HepG2 (cell line): ENCODE measurements at regions not wholly inside any gene's neighbourhood (a gene's known extent, or its start where the extent isn't known, plus 50 kb on each side); places are given as distances from the start of the nearest gene placed in this dataset.

Experiments
- FOXJ3 ChIP-seq: sonication (generic); formaldehyde crosslinking; IDR thresholded peaks from 2 replicates; pipeline ENCODE4 v1.4.0; 2020; ENCODE audit warnings: missing genetic modification reagents, mild to moderate bottlenecking, borderline replicate concordance
- GMEB1 ChIP-seq: sonication (generic); formaldehyde crosslinking; IDR thresholded peaks from 2 replicates; pipeline ENCODE4 v1.5.1; 2020; ENCODE audit warnings: missing genetic modification reagents, mild to moderate bottlenecking, borderline replicate concordance
- HDAC1 ChIP-seq: sonication (generic); formaldehyde crosslinking; IDR thresholded peaks from 2 replicates; pipeline ENCODE4 v1.5.1; 2020; ENCODE audit warnings: mild to moderate bottlenecking, missing genetic modification reagents
- HINFP ChIP-seq: sonication (generic); formaldehyde crosslinking; IDR thresholded peaks from 2 replicates; pipeline ENCODE4 v1.4.0; 2020; ENCODE audit warnings: low read depth, mild to moderate bottlenecking, missing genetic modification reagents
- HNRNPLL ChIP-seq: fragments of 200-400 bp; formaldehyde crosslinking; IDR thresholded peaks from 2 replicates; pipeline ENCODE4 v1.6.1; 2017; ENCODE audit warnings: mild to moderate bottlenecking, low read depth, low read length; ENCODE audit not compliant: poor library complexity, severe bottlenecking
- KDM3A ChIP-seq: IDR thresholded peaks from 2 replicates; pipeline ENCODE4 v1.6.1; 2018; ENCODE audit warnings: low read depth, missing compliant biosample characterization
- KLF16 ChIP-seq, 2 experiments: sonication (generic) in 1 of 2; formaldehyde crosslinking in 1 of 2; IDR thresholded peaks; 2 replicates each; pipeline versions ENCODE4 v1.6.1 to v1.8.0; 2016 to 2023; ENCODE audit warnings: missing genetic modification reagents in 2 of 2, missing compliant biosample characterization in 1 of 2
- KLF6 ChIP-seq: IDR thresholded peaks from 2 replicates; pipeline ENCODE4 v1.8.0; 2016; ENCODE audit warnings: missing biosample characterization, missing genetic modification reagents
- MED1 ChIP-seq: sonication (generic); formaldehyde crosslinking; IDR thresholded peaks from 2 replicates; pipeline ENCODE4 v1.4.0; 2020; ENCODE audit warnings: missing genetic modification reagents
- SMAD3 ChIP-seq: sonication (generic); formaldehyde crosslinking; IDR thresholded peaks from 2 replicates; pipeline ENCODE4 v1.4.0; 2020; ENCODE audit warnings: missing genetic modification reagents
- SOX13 ChIP-seq, 3 experiments: fragments of 450-650 bp in 1 of 3; sonication (generic) in 1 of 3; formaldehyde crosslinking in 1 of 3; IDR thresholded peaks in 2 of 3; conservative IDR thresholded peaks in 1 of 3; 2 replicates each; pipeline versions ENCODE4 v1.5.0 to v1.6.1; 2016 to 2020; ENCODE audit warnings: antibody characterized with exemption in 1 of 3, mild to moderate bottlenecking in 1 of 3, missing compliant biosample characterization in 1 of 3, missing genetic modification reagents in 1 of 3, moderate library complexity in 1 of 3
- TCF12 ChIP-seq, 2 experiments: fragments of 450-650 bp in 1 of 2; sonication (generic) in 1 of 2; formaldehyde crosslinking in 1 of 2; IDR thresholded peaks; 2 replicates each; pipeline versions ENCODE4 v1.6.1 to v1.8.0; 2017 to 2022; ENCODE audit warnings: antibody characterized with exemption in 1 of 2, mild to moderate bottlenecking in 1 of 2, missing genetic modification reagents in 1 of 2, moderate library complexity in 1 of 2
- TGIF2 ChIP-seq: IDR thresholded peaks from 2 replicates; pipeline ENCODE4 v1.6.1; 2016; ENCODE audit warnings: control low read depth, missing compliant biosample characterization
- ZBED4 ChIP-seq: sonication (generic); formaldehyde crosslinking; IDR thresholded peaks from 2 replicates; pipeline ENCODE4 v1.4.0; 2020; ENCODE audit warnings: missing genetic modification reagents, borderline replicate concordance
- ZMYM3 ChIP-seq: sonication (generic); formaldehyde crosslinking; IDR thresholded peaks from 2 replicates; pipeline ENCODE4 v1.5.1; 2020; ENCODE audit warnings: mild to moderate bottlenecking, missing genetic modification reagents
- ZNF263 ChIP-seq: sonication (generic); formaldehyde crosslinking; IDR thresholded peaks from 2 replicates; pipeline ENCODE4 v1.4.0; 2020; ENCODE audit warnings: missing genetic modification reagents
- ZNF710 ChIP-seq: sonication (generic); formaldehyde crosslinking; IDR thresholded peaks from 2 replicates; pipeline ENCODE4 v1.5.0; 2020; ENCODE audit warnings: mild to moderate bottlenecking, missing genetic modification reagents, borderline replicate concordance
- ZNF768 ChIP-seq: sonication (generic); formaldehyde crosslinking; IDR thresholded peaks from 2 replicates; pipeline ENCODE4 v1.4.0; 2020; ENCODE audit warnings: missing genetic modification reagents

- TF ChIP-seq GMEB1 (CRISPR knock-in tag) (peak; percentile 41; the same call in 1 of the 2 replicates), KDM3A (CRISPR knock-in tag) (peak; percentile 10), HINFP (CRISPR knock-in tag) (no peak), HDAC1 (CRISPR knock-in tag) (peak; percentile 57; the same call in 1 of the 2 replicates), ZNF710 (CRISPR knock-in tag) (peak; percentile 84), ZMYM3 (peak; percentile 57), ZNF263 (no peak), KLF16 (CRISPR knock-in tag; IDR thresholded peaks at IDR 0.05) (peak in 1 of 2 experiments; percentile 90; a peak in 2 of 4 replicates), FOXJ3 (CRISPR knock-in tag) (peak; percentile 80; the same call in 1 of the 2 replicates), TGIF2 (CRISPR knock-in tag) (no peak), KLF6 (CRISPR knock-in tag) (peak; percentile 55; the same call in 1 of the 2 replicates), ZNF768 (no peak), ZBED4 (CRISPR knock-in tag) (0 out of 2 replicates have a peak, but pooled peaks have one; percentile 23), TCF12 (IDR thresholded peaks at IDR 0.05) (no peak), TCF12 (CRISPR knock-in tag; IDR thresholded peaks at IDR 0.05) (0 out of 2 replicates have a peak, but pooled peaks have one; percentile 18), MED1 (CRISPR knock-in tag) (peak; percentile 69), HNRNPLL (peak; percentile 83), SOX13 (IDR thresholded peaks at IDR 0.05) (no peak), SOX13 (CRISPR knock-in tag; conservative IDR thresholded peaks at IDR 0.05 in 1 of 2, IDR thresholded peaks at IDR 0.05 in 1 of 2) (peak in 1 of 2 experiments; percentile 80; a peak in 2 of 4 replicates), SMAD3 (CRISPR knock-in tag) (peak; percentile 84)
Measured at GRCh38 chr5:34487159-34487879, 168.8 kb upstream of the RAI14 start (continued).
